ENCODE measurements at regions not wholly inside any gene's neighbourhood (a gene's known extent, or its start where the extent isn't known, plus 50 kb on each side); places are given as distances from the start of the nearest gene placed in this dataset.

- no peak for TF ChIP-seq CTCF (conservative IDR thresholded peaks at IDR 0.05; ENCODE audit: low read depth, low read length)
Observed at GRCh38 chr14:38788060-38788459, 315.0 kb downstream of the SEC23A start.

GRCh38 chr14:38786921-38787320, 316.1 kb downstream of the SEC23A start:
- DNase-seq (ENCODE audit: low read depth): no peak
- H3K4me3 ChIP-seq (ENCODE audit: low read depth, low read length): no peak overlapping the region
- TF ChIP-seq CTCF (conservative IDR thresholded peaks at IDR 0.05; ENCODE audit: low read depth, low read length): no peak

More at GRCh38 chr14:38788060-38788459, 315.0 kb downstream of the SEC23A start:
- no peak for DNase-seq (ENCODE audit: low read depth)
- no peak overlapping the region for H3K4me3 ChIP-seq (ENCODE audit: low read depth, low read length)

GRCh38 chr14:38777401-38777800, 325.6 kb downstream of the SEC23A start:
- no peak for TF ChIP-seq CTCF (conservative IDR thresholded peaks at IDR 0.05; ENCODE audit: low read depth, low read length)
- no peak for DNase-seq (ENCODE audit: low read depth)
- H3K4me3 ChIP-seq (ENCODE audit: low read depth, low read length): no peak overlapping the region

GRCh38 chr14:38775986-38776385, 327.0 kb downstream of the SEC23A start:
- H3K4me3 ChIP-seq (ENCODE audit: low read depth, low read length): no peak overlapping the region

GRCh38 chr14:38774162-38774561, 328.9 kb downstream of the SEC23A start:
- H3K4me3 ChIP-seq (ENCODE audit: low read depth, low read length): no peak overlapping the region
- no peak for TF ChIP-seq CTCF (conservative IDR thresholded peaks at IDR 0.05; ENCODE audit: low read depth, low read length)
- no peak for DNase-seq (ENCODE audit: low read depth)

More at GRCh38 chr14:38775986-38776385, 327.0 kb downstream of the SEC23A start:
- DNase-seq (ENCODE audit: low read depth): no peak
- TF ChIP-seq CTCF (conservative IDR thresholded peaks at IDR 0.05; ENCODE audit: low read depth, low read length): no peak

GRCh38 chr14:38770251-38770650, 332.8 kb downstream of the SEC23A start:
- no peak overlapping the region for H3K4me3 ChIP-seq (ENCODE audit: low read depth, low read length)
- DNase-seq (ENCODE audit: low read depth): no peak
- no peak for TF ChIP-seq CTCF (conservative IDR thresholded peaks at IDR 0.05; ENCODE audit: low read depth, low read length)

- H3K4me3 ChIP-seq (ENCODE audit: low read depth, low read length): no peak overlapping the region
- TF ChIP-seq CTCF (conservative IDR thresholded peaks at IDR 0.05; ENCODE audit: low read depth, low read length): no peak
- no peak for DNase-seq (ENCODE audit: low read depth)
Observed at GRCh38 chr14:38762845-38763244, 340.2 kb downstream of the SEC23A start.

All from epithelial cell of proximal tubule (primary cell).